GM23338 (cell line): ENCODE measurements at regions not wholly inside any gene's neighbourhood (a gene's known extent, or its start where the extent isn't known, plus 50 kb on each side); places are given as distances from the start of the nearest gene placed in this dataset.

ENCODE experiments used
- ATAC-seq: fragments of 200-7000 bp; cut with Tn5 transposase; 3 replicates; pipeline ENCODE4 v1.9.1; 2020
- DNase-seq: peaks from one replicate; pipeline ENCODE4 v3.0.0-alpha.2; 2015; ENCODE audit warnings: low spot score
- H2AFZ ChIP-seq: fragments of 200-600 bp; sonication (generic); 2 replicates; pipeline ENCODE4 v1.8.0; 2016; ENCODE audit warnings: antibody characterized with exemption, mild to moderate bottlenecking, moderate library complexity
- H3F3A ChIP-seq: fragments of 200-600 bp; sonication (generic); replicated peaks from 2 replicates; pipeline ENCODE4 v1.8.0; 2017; ENCODE audit warnings: antibody characterized with exemption, mixed run types, low read depth
- H3K27ac ChIP-seq: fragments of 200-600 bp; sonication (generic); 2 replicates; pipeline ENCODE4 v1.6.1; 2016; ENCODE audit warnings: low read depth
- H3K27me3 ChIP-seq: fragments of 200-600 bp; sonication (generic); 2 replicates; pipeline ENCODE4 v1.8.0; 2016; ENCODE audit warnings: mild to moderate bottlenecking, mixed run types, moderate library complexity; ENCODE audit not compliant: insufficient read depth
- H3K36me3 ChIP-seq: fragments of 200-600 bp; sonication (generic); 2 replicates; pipeline ENCODE4 v1.8.0; 2016; ENCODE audit warnings: mild to moderate bottlenecking; ENCODE audit not compliant: insufficient read depth
- H3K4me1 ChIP-seq: fragments of 200-600 bp; sonication (generic); 2 replicates; pipeline ENCODE4 v1.8.0; 2016; ENCODE audit warnings: mild to moderate bottlenecking, moderate library complexity; ENCODE audit not compliant: insufficient read depth
- H3K4me2 ChIP-seq: fragments of 200-600 bp; sonication (generic); 2 replicates; pipeline ENCODE4 v1.7.1; 2017; ENCODE audit warnings: mixed run types
- H3K4me3 ChIP-seq: fragments of 200-600 bp; sonication (generic); 2 replicates; pipeline ENCODE4 v1.6.1; 2016; ENCODE audit warnings: mixed run types
- H3K79me2 ChIP-seq: fragments of 200-600 bp; sonication (generic); replicated peaks from 2 replicates; pipeline ENCODE4 v1.8.0; 2017; ENCODE audit warnings: mild to moderate bottlenecking; ENCODE audit not compliant: insufficient read depth
- H3K9me2 ChIP-seq: fragments of 200-600 bp; sonication (generic); 2 replicates; pipeline ENCODE4 v1.8.0; 2017; ENCODE audit not compliant: insufficient read depth
- H4K20me1 ChIP-seq: fragments of 200-600 bp; sonication (generic); replicated peaks from 2 replicates; pipeline ENCODE4 v1.8.0; 2017; ENCODE audit warnings: mild to moderate bottlenecking; ENCODE audit not compliant: insufficient read depth
- H3K27ac Mint-ChIP-seq: 2 replicates; pipeline ENCODE4 v1.8.0; 2020; ENCODE audit warnings: inconsistent platforms, mild to moderate bottlenecking, moderate library complexity, mixed read lengths
- H3K27me3 Mint-ChIP-seq: 3 replicates; pipeline ENCODE4 v1.8.0; 2022; ENCODE audit warnings: low read depth, mild to moderate bottlenecking, moderate library complexity, mixed read lengths, inconsistent platforms; ENCODE audit not compliant: insufficient read depth, poor library complexity
- H3K36me3 Mint-ChIP-seq: 3 replicates; pipeline ENCODE4 v1.8.0; 2021; ENCODE audit warnings: low read depth, mild to moderate bottlenecking, inconsistent platforms, moderate library complexity, mixed read lengths
- H3K4me1 Mint-ChIP-seq: 3 replicates; pipeline ENCODE4 v1.8.0; 2020; ENCODE audit warnings: mild to moderate bottlenecking, inconsistent platforms, mixed read lengths
- H3K4me3 Mint-ChIP-seq: 3 replicates; pipeline ENCODE4 v1.8.0; 2021; ENCODE audit warnings: moderate library complexity, mild to moderate bottlenecking, inconsistent platforms, mixed read lengths
- H3K9me3 Mint-ChIP-seq: 3 replicates; pipeline ENCODE4 v1.8.0; 2020; ENCODE audit warnings: moderate library complexity, mild to moderate bottlenecking, inconsistent platforms, mixed read lengths
- CREB1 ChIP-seq: fragments of 250-450 bp; sonication (Bioruptor Pico); IDR thresholded peaks from 2 replicates; pipeline ENCODE4 v1.5.0; 2020; ENCODE audit warnings: low read depth, mild to moderate bottlenecking, moderate library complexity
- ETS1 ChIP-seq: IDR thresholded peaks from 2 replicates; pipeline ENCODE4 v1.6.1; 2016; ENCODE audit warnings: antibody characterized with exemption
- EZH2 ChIP-seq: fragments of 200-600 bp; sonication (generic); IDR thresholded peaks from one replicate; pipeline ENCODE4 v1.8.0; 2017; ENCODE audit warnings: antibody characterized with exemption, mild to moderate bottlenecking, low read depth; ENCODE audit not compliant: unreplicated experiment
- EZH2phosphoT487 ChIP-seq: fragments of 200-600 bp; sonication (generic); IDR thresholded peaks from one replicate; pipeline ENCODE4 v1.8.1; 2018; ENCODE audit warnings: antibody characterized with exemption; ENCODE audit not compliant: unreplicated experiment
- NANOG ChIP-seq: IDR thresholded peaks from 2 replicates; pipeline ENCODE4 v1.6.1; 2016; ENCODE audit warnings: antibody characterized with exemption, borderline replicate concordance
- POLR2AphosphoS5 ChIP-seq: IDR thresholded peaks from 2 replicates; pipeline ENCODE4 v1.6.1; 2016; ENCODE audit warnings: antibody characterized with exemption, low read depth
- REST ChIP-seq: IDR thresholded peaks from one replicate; pipeline ENCODE4 v1.6.1; 2018; ENCODE audit warnings: antibody characterized with exemption; ENCODE audit not compliant: unreplicated experiment

GRCh38 chr14:73785834-73786635, 65.6 kb upstream of the PTGR2 start:
- Histone ChIP-seq H3K4me2 (peak overlapping the region; percentile 90), H3K9me2 (no peaks in the 10 kb centered on the region), H3K27ac (no peak overlapping the region), H3K79me2 (no peaks in the 10 kb centered on the region), H3K4me1 (peaks cover 32% of the 10 kb centered on the region), H3K27me3 (peaks cover 92% of the 10 kb centered on the region), H3F3A (0 out of 2 replicates have a peak, but pooled peaks cover 3% of the 10 kb centered on the region), H4K20me1 (peaks cover 14% of the 10 kb centered on the region), H3K36me3 (no peaks in the 10 kb centered on the region), H3K4me3 (peak overlapping the region; percentile 80), H2AFZ (peak overlapping the region; percentile 69)
- ATAC-seq (peak; percentile 33), DNase-seq (peak; percentile 68)
- no peaks in the 10 kb centered on the region for H3K36me3 Mint-ChIP-seq
- peaks cover 73% of the 10 kb centered on the region for H3K27me3 Mint-ChIP-seq
- H3K4me3 Mint-ChIP-seq = peak overlapping the region; percentile 88
- no peak overlapping the region for H3K27ac Mint-ChIP-seq
- H3K9me3 Mint-ChIP-seq = no peaks in the 10 kb centered on the region
- peaks cover 43% of the 10 kb centered on the region for H3K4me1 Mint-ChIP-seq
- TF ChIP-seq EZH2phosphoT487 = no peak
- no peak for TF ChIP-seq NANOG
- TF ChIP-seq POLR2AphosphoS5 = 0 out of 2 replicates have a peak, but pooled peaks have one; percentile 3
- peak; percentile 38 for TF ChIP-seq EZH2
- TF ChIP-seq REST = no peak

- H3K4me2 ChIP-seq = peak overlapping the region; percentile 90
- no peaks in the 10 kb centered on the region for H3K36me3 ChIP-seq
- H3K27me3 ChIP-seq = peaks cover 94% of the 10 kb centered on the region
These were observed 66.2 kb upstream of the PTGR2 start for GRCh38 chr14:73785336-73785833.

More at GRCh38 chr14:73785336-73785833, 66.2 kb upstream of the PTGR2 start:
- Mint-ChIP-seq H3K36me3 (no peaks in the 10 kb centered on the region), H3K27ac (no peak overlapping the region), H3K4me3 (peak overlapping the region; percentile 88), H3K4me1 (peaks cover 43% of the 10 kb centered on the region), H3K27me3 (peaks cover 78% of the 10 kb centered on the region), H3K9me3 (no peaks in the 10 kb centered on the region)
- no peaks in the 10 kb centered on the region for H3K9me2 ChIP-seq
- peak; percentile 51 for DNase-seq
- peaks cover 32% of the 10 kb centered on the region for H3K4me1 ChIP-seq
- peaks cover 14% of the 10 kb centered on the region for H4K20me1 ChIP-seq
- H2AFZ ChIP-seq = peak overlapping the region; percentile 69; the same call in 1 of the 2 replicates
- ATAC-seq = peak; percentile 14
- H3K79me2 ChIP-seq = no peaks in the 10 kb centered on the region
- TF ChIP-seq CREB1 (CRISPR knock-in tag) (peak; percentile 65; the same call in 1 of the 2 replicates), ETS1 (no peak)
- peak overlapping the region; percentile 80 for H3K4me3 ChIP-seq
- no peak overlapping the region for H3K27ac ChIP-seq
- 0 out of 2 replicates have a peak, but pooled peaks cover 3% of the 10 kb centered on the region for H3F3A ChIP-seq
